ENCODE measurements at regions not wholly inside any gene's neighbourhood (a gene's known extent, or its start where the extent isn't known, plus 50 kb on each side); places are given as distances from the start of the nearest gene placed in this dataset.

GRCh38 chr13:26934096-26934495, 173.5 kb upstream of the GPR12 start:
- Histone ChIP-seq H3K27ac (no peak overlapping the region), H3K4me1 (peaks cover 0 to 5% (median 0%) of the 10 kb centered on the region in 3 donors), H3K9me3 (no peaks in the 10 kb centered on the region), H3K4me3 (no peak overlapping the region), H3K36me3 (no peaks in the 10 kb centered on the region), H3K27me3 (no peaks in the 10 kb centered on the region)
- no peak for DNase-seq
- 65 to 74% methylated on average over 6 to 7 of the region's 7 CpGs for WGBS, 2 donors
- TF ChIP-seq POLR2A (IDR thresholded peaks at IDR 0.05) = no peak
- TF ChIP-seq, protein P1, sequence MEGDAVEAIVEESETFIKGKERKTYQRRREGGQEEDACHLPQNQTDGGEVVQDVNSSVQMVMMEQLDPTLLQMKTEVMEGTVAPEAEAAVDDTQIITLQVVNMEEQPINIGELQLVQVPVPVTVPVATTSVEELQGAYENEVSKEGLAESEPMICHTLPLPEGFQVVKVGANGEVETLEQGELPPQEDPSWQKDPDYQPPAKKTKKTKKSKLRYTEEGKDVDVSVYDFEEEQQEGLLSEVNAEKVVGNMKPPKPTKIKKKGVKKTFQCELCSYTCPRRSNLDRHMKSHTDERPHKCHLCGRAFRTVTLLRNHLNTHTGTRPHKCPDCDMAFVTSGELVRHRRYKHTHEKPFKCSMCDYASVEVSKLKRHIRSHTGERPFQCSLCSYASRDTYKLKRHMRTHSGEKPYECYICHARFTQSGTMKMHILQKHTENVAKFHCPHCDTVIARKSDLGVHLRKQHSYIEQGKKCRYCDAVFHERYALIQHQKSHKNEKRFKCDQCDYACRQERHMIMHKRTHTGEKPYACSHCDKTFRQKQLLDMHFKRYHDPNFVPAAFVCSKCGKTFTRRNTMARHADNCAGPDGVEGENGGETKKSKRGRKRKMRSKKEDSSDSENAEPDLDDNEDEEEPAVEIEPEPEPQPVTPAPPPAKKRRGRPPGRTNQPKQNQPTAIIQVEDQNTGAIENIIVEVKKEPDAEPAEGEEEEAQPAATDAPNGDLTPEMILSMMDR (IDR thresholded peaks at IDR 0.05) = no peak
- intact Hi-C loops (cut with DNase I) = no loop called here

- WGBS, 2 donors = 45 to 65% methylated on average over 3 to 5 of the region's 5 CpGs
- intact Hi-C loops (cut with DNase I) = no loop called here
- peaks cover 0 to 5% (median 0%) of the 10 kb centered on the region in 3 donors for H3K4me1 ChIP-seq
- no peaks in the 10 kb centered on the region for H3K9me3 ChIP-seq
- H3K36me3 ChIP-seq = no peaks in the 10 kb centered on the region
- H3K27ac ChIP-seq = no peak overlapping the region
- no peaks in the 10 kb centered on the region for H3K27me3 ChIP-seq
- TF ChIP-seq, protein P1 (IDR thresholded peaks at IDR 0.05) = no peak
- TF ChIP-seq POLR2A (IDR thresholded peaks at IDR 0.05) = no peak
- H3K4me3 ChIP-seq = no peak overlapping the region
- no peak for DNase-seq
Observed at GRCh38 chr13:26932465-26932864, 171.9 kb upstream of the GPR12 start.

- Histone ChIP-seq H3K9me3 (no peaks in the 10 kb centered on the region), H3K27me3 (peaks cover 0 to 3% (median 0%) of the 10 kb centered on the region in 4 donors), H3K4me1 (peaks cover 0 to 5% (median 0%) of the 10 kb centered on the region in 3 donors), H3K4me3 (no peak overlapping the region), H3K36me3 (no peaks in the 10 kb centered on the region), H3K27ac (no peak overlapping the region)
- TF ChIP-seq POLR2A (IDR thresholded peaks at IDR 0.05) = no peak
- TF ChIP-seq, protein P1 (IDR thresholded peaks at IDR 0.05) = peak; percentile 37 to 94 (median 76)
- WGBS, 2 donors = 11 to 25% methylated on average over 13 to 21 of the region's 21 CpGs
- no peak for DNase-seq
- intact Hi-C loops (cut with DNase I) = loop anchor here (10.0 kb wide), 1 partner anchor 225 kb away; no protein-coding TSS in a partner anchor
Observed at GRCh38 chr13:26929971-26930730, 169.6 kb upstream of the GPR12 start.

- H3K4me1 ChIP-seq = peaks cover 0 to 15% (median 7%) of the 10 kb centered on the region in 3 donors
- no peaks in the 10 kb centered on the region for H3K36me3 ChIP-seq
- no peak overlapping the region for H3K4me3 ChIP-seq
- peaks cover 0 to 7% (median 0%) of the 10 kb centered on the region in 4 donors for H3K27me3 ChIP-seq
- TF ChIP-seq POLR2A (IDR thresholded peaks at IDR 0.05) = no peak
- TF ChIP-seq, protein P1 (IDR thresholded peaks at IDR 0.05) = no peak
- DNase-seq = no peak
- WGBS, 2 donors = 78 to 82% methylated on average over 11 of the region's 11 CpGs
- H3K27ac ChIP-seq = no peak overlapping the region
- intact Hi-C loops (cut with DNase I) = loop anchor here (10.0 kb wide), 1 partner anchor 223 kb away; no protein-coding TSS in a partner anchor
- H3K9me3 ChIP-seq = no peaks in the 10 kb centered on the region
Observed at GRCh38 chr13:26927511-26927910, 166.9 kb upstream of the GPR12 start.

DNA sequence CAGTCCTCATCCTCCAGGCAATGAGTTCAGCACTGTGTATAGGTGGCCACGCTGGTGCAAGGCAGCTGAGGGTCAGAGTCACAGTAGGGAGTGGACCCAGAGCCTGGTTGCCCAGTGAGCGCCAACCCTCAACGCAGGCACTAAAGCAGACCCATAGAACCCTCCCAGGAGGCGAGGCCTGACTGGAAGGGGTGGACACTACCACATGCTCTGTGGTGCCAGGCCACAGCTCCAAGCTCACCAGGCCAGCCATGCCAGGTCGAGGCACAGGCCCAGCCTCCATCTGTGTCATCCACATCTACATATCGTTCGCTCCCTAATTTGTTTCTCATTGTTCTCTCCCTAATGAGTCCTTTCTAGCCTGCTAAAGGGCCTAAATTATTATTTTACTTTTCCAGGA, 165.8 kb upstream of the GPR12 start:
- H3K9me3 ChIP-seq = no peaks in the 10 kb centered on the region
- peaks cover 0 to 16% (median 0%) of the 10 kb centered on the region in 4 donors for H3K27me3 ChIP-seq
- DNase-seq = no peak
- no peaks in the 10 kb centered on the region for H3K36me3 ChIP-seq
- TF ChIP-seq, protein P1 (IDR thresholded peaks at IDR 0.05) = no peak
- TF ChIP-seq POLR2A (IDR thresholded peaks at IDR 0.05) = no peak
- H3K27ac ChIP-seq = no peak overlapping the region
- WGBS, 2 donors = 73 to 84% methylated on average over 5 to 7 of the region's 7 CpGs
- H3K4me3 ChIP-seq = no peak overlapping the region
- H3K4me1 ChIP-seq = peaks cover 0 to 15% (median 7%) of the 10 kb centered on the region in 3 donors
- intact Hi-C loops (cut with DNase I) = loop anchor here (10.0 kb wide), 1 partner anchor 222 kb away; no protein-coding TSS in a partner anchor
